ENCODE measurements at regions not wholly inside any gene's neighbourhood (a gene's known extent, or its start where the extent isn't known, plus 50 kb on each side); places are given as distances from the start of the nearest gene placed in this dataset.

DNA sequence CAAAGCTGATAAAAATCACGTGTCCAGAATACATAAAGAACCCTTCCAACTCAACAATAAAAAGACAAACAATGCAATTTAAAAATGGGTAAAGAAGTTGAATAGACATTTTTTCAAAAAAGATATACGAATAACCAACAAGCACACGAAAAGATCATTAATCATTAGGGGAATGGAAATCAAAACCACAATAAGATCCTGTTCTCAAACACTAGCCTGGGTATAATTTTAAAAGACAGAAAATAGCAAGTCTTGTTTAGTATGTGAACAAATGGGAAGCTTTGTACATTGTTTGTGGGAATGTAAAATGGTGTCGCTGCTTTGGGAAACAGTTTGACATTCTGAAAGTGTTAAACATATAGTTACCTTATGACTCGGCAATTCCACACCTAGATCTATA is 86.3 kb upstream of the LMNTD1 start:
- TF ChIP-seq, protein P1, sequence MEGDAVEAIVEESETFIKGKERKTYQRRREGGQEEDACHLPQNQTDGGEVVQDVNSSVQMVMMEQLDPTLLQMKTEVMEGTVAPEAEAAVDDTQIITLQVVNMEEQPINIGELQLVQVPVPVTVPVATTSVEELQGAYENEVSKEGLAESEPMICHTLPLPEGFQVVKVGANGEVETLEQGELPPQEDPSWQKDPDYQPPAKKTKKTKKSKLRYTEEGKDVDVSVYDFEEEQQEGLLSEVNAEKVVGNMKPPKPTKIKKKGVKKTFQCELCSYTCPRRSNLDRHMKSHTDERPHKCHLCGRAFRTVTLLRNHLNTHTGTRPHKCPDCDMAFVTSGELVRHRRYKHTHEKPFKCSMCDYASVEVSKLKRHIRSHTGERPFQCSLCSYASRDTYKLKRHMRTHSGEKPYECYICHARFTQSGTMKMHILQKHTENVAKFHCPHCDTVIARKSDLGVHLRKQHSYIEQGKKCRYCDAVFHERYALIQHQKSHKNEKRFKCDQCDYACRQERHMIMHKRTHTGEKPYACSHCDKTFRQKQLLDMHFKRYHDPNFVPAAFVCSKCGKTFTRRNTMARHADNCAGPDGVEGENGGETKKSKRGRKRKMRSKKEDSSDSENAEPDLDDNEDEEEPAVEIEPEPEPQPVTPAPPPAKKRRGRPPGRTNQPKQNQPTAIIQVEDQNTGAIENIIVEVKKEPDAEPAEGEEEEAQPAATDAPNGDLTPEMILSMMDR (IDR thresholded peaks at IDR 0.05; ENCODE audit: insufficient read depth, low read depth, low read length), result no peak
- no peak for TF ChIP-seq EZH2 (IDR thresholded peaks at IDR 0.05; ENCODE audit: insufficient read depth, low read length)
